ENCODE measurements at regions not wholly inside any gene's neighbourhood (a gene's known extent, or its start where the extent isn't known, plus 50 kb on each side); places are given as distances from the start of the nearest gene placed in this dataset.

- no peaks in the 10 kb centered on the region for H3K9me2 ChIP-seq (ENCODE audit: insufficient read depth)
- H3K27me3 ChIP-seq (ENCODE audit: insufficient read depth), result no peaks in the 10 kb centered on the region
- ATAC-seq (no peak), DNase-seq (ENCODE audit: low spot score) (no peak)
- no peaks in the 10 kb centered on the region for H4K20me1 ChIP-seq (replicated peaks; ENCODE audit: insufficient read depth)
- no peak overlapping the region for H3K4me2 ChIP-seq
- no peaks in the 10 kb centered on the region for H3K79me2 ChIP-seq (replicated peaks; ENCODE audit: insufficient read depth)
- H3K27ac ChIP-seq (ENCODE audit: low read depth), result no peak overlapping the region
- Mint-ChIP-seq H3K4me1 (peaks cover 7% of the 10 kb centered on the region; the same call in 1 of the 3 replicates), H3K27ac (no peak overlapping the region), H3K9me3 (peaks cover 3% of the 10 kb centered on the region; the same call in 1 of the 3 replicates), H3K4me3 (no peak overlapping the region), H3K36me3 (ENCODE audit: low read depth) (peaks cover 2% of the 10 kb centered on the region; the same call in 1 of the 3 replicates), H3K27me3 (ENCODE audit: insufficient read depth, low read depth, poor library complexity) (peaks cover 2% of the 10 kb centered on the region)
- TF ChIP-seq POLR2AphosphoS5 (IDR thresholded peaks at IDR 0.05; ENCODE audit: low read depth) (no peak), STAT1 (IDR thresholded peaks at IDR 0.05; ENCODE audit: unreplicated experiment) (no peak), CTCF (conservative IDR thresholded peaks at IDR 0.05; ENCODE audit: low read depth in 2 of 2) (no peak), ZNF331 (CRISPR knock-in tag; IDR thresholded peaks at IDR 0.05; ENCODE audit: low read depth) (no peak), JUNB (IDR thresholded peaks at IDR 0.05; ENCODE audit: unreplicated experiment) (no peak), ZNF114 (CRISPR knock-in tag; IDR thresholded peaks at IDR 0.05) (no peak), EZH2phosphoT487 (IDR thresholded peaks at IDR 0.05; ENCODE audit: unreplicated experiment) (no peak), EZH2 (IDR thresholded peaks at IDR 0.05; ENCODE audit: low read depth, unreplicated experiment) (no peak)
- TF ChIP-seq, protein P1, sequence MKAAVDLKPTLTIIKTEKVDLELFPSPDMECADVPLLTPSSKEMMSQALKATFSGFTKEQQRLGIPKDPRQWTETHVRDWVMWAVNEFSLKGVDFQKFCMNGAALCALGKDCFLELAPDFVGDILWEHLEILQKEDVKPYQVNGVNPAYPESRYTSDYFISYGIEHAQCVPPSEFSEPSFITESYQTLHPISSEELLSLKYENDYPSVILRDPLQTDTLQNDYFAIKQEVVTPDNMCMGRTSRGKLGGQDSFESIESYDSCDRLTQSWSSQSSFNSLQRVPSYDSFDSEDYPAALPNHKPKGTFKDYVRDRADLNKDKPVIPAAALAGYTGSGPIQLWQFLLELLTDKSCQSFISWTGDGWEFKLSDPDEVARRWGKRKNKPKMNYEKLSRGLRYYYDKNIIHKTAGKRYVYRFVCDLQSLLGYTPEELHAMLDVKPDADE (IDR thresholded peaks at IDR 0.05), result no peak
- H3K36me3 ChIP-seq (ENCODE audit: insufficient read depth), result no peaks in the 10 kb centered on the region
- H2AFZ ChIP-seq, result peak overlapping the region; percentile 59; the same call in 1 of the 2 replicates
- no peak overlapping the region for H3K4me3 ChIP-seq
- H3K4me1 ChIP-seq (ENCODE audit: insufficient read depth), result no peaks in the 10 kb centered on the region
- H3F3A ChIP-seq (replicated peaks; ENCODE audit: low read depth), result no peaks in the 10 kb centered on the region
These were observed 223.4 kb upstream of the AMIGO2 start for GRCh38 chr12:47303207-47303606.

- H3K36me3 ChIP-seq (ENCODE audit: insufficient read depth), result no peaks in the 10 kb centered on the region
- H3K27me3 Mint-ChIP-seq (ENCODE audit: insufficient read depth, low read depth, poor library complexity), result peaks cover 2% of the 10 kb centered on the region
- no peaks in the 10 kb centered on the region for H3K79me2 ChIP-seq (replicated peaks; ENCODE audit: insufficient read depth)
- TF ChIP-seq, protein P2, sequence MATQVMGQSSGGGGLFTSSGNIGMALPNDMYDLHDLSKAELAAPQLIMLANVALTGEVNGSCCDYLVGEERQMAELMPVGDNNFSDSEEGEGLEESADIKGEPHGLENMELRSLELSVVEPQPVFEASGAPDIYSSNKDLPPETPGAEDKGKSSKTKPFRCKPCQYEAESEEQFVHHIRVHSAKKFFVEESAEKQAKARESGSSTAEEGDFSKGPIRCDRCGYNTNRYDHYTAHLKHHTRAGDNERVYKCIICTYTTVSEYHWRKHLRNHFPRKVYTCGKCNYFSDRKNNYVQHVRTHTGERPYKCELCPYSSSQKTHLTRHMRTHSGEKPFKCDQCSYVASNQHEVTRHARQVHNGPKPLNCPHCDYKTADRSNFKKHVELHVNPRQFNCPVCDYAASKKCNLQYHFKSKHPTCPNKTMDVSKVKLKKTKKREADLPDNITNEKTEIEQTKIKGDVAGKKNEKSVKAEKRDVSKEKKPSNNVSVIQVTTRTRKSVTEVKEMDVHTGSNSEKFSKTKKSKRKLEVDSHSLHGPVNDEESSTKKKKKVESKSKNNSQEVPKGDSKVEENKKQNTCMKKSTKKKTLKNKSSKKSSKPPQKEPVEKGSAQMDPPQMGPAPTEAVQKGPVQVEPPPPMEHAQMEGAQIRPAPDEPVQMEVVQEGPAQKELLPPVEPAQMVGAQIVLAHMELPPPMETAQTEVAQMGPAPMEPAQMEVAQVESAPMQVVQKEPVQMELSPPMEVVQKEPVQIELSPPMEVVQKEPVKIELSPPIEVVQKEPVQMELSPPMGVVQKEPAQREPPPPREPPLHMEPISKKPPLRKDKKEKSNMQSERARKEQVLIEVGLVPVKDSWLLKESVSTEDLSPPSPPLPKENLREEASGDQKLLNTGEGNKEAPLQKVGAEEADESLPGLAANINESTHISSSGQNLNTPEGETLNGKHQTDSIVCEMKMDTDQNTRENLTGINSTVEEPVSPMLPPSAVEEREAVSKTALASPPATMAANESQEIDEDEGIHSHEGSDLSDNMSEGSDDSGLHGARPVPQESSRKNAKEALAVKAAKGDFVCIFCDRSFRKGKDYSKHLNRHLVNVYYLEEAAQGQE (IDR thresholded peaks at IDR 0.05; ENCODE audit: unreplicated experiment), result no peak
- no peak for TF ChIP-seq ZNF114 (CRISPR knock-in tag; IDR thresholded peaks at IDR 0.05)
- no peak for TF ChIP-seq JUNB (IDR thresholded peaks at IDR 0.05; ENCODE audit: unreplicated experiment)
- TF ChIP-seq POLR2AphosphoS5 (IDR thresholded peaks at IDR 0.05; ENCODE audit: low read depth), result no peak
- no peaks in the 10 kb centered on the region for H3K4me1 ChIP-seq (ENCODE audit: insufficient read depth)
- no peak overlapping the region for H3K27ac Mint-ChIP-seq
- H3K27me3 ChIP-seq (ENCODE audit: insufficient read depth), result no peaks in the 10 kb centered on the region
- DNase-seq (ENCODE audit: low spot score) (no peak), ATAC-seq (no peak)
- H3K4me1 Mint-ChIP-seq, result peaks cover 7% of the 10 kb centered on the region; the same call in 1 of the 3 replicates
- peaks cover 2% of the 10 kb centered on the region; the same call in 1 of the 3 replicates for H3K36me3 Mint-ChIP-seq (ENCODE audit: low read depth)
- H3K4me3 Mint-ChIP-seq, result no peak overlapping the region
- H3K9me3 Mint-ChIP-seq, result peaks cover 3% of the 10 kb centered on the region; the same call in 1 of the 3 replicates
- no peaks in the 10 kb centered on the region for H4K20me1 ChIP-seq (replicated peaks; ENCODE audit: insufficient read depth)
- no peak overlapping the region for H2AFZ ChIP-seq
- no peak overlapping the region for H3K4me3 ChIP-seq
- no peak overlapping the region for H3K27ac ChIP-seq (ENCODE audit: low read depth)
- H3F3A ChIP-seq (replicated peaks; ENCODE audit: low read depth), result no peaks in the 10 kb centered on the region
- no peaks in the 10 kb centered on the region for H3K9me2 ChIP-seq (ENCODE audit: insufficient read depth)
- no peak overlapping the region for H3K4me2 ChIP-seq
These were observed 222.4 kb upstream of the AMIGO2 start for GRCh38 chr12:47302111-47302671.

All from GM23338 (cell line).